HEK293 (cell line): ENCODE measurements at regions not wholly inside any gene's neighbourhood (a gene's known extent, or its start where the extent isn't known, plus 50 kb on each side); places are given as distances from the start of the nearest gene placed in this dataset.

ENCODE experiments used
- CTCF ChIA-PET: fragments of 350-600 bp; formaldehyde crosslinking; extraction: SDS; loops from one replicate; lab custom pipeline; 2021; ENCODE audit warnings: antibody characterized with exemption; lab: Yijun Ruan, JAX
- POLR2A ChIA-PET: fragments of 300-600 bp; formaldehyde crosslinking; extraction: SDS; loops from one replicate; lab custom pipeline; 2020; ENCODE audit warnings: antibody characterized with exemption, inconsistent platforms; lab: Yijun Ruan, JAX
- H3K27ac ChIP-seq: fragments of 200-500 bp; sonication (Bioruptor generic); 2 replicates; pipeline ENCODE4 v1.5.1; 2014; ENCODE audit warnings: low read depth, low read length, control low read depth, inconsistent platforms; ENCODE audit errors: extremely low read depth
- H3K36me3 ChIP-seq, 2 experiments: fragments of 200-500 bp in 1 of 2; sonication (Bioruptor generic) in 1 of 2; 1 replicate in 1 of 2; 2 replicates in 1 of 2; pipeline ENCODE4 v1.5.1; 2014 to 2017; ENCODE audit warnings: inconsistent platforms in 2 of 2, low read length in 2 of 2; ENCODE audit not compliant: control insufficient read depth in 2 of 2, insufficient read depth in 1 of 2
- H3K4me1 ChIP-seq: fragments of 200-500 bp; sonication (Bioruptor generic); 2 replicates; pipeline ENCODE4 v1.5.1; 2014; ENCODE audit warnings: mild to moderate bottlenecking, low read length, inconsistent platforms; ENCODE audit not compliant: control insufficient read depth, insufficient read depth
- H3K4me3 ChIP-seq: 2 replicates; pipeline ENCODE4 v1.5.1; 2011; ENCODE audit warnings: low read depth, mild to moderate bottlenecking, control low read depth, low read length, moderate library complexity
- H3K9me3 ChIP-seq: fragments of 200-500 bp; sonication (Bioruptor generic); 2 replicates; pipeline ENCODE4 v1.5.1; 2014; ENCODE audit warnings: low read depth, low read length, inconsistent platforms; ENCODE audit not compliant: control insufficient read depth, insufficient read depth
- IKZF3 ChIP-seq: fragments of 450-650 bp; IDR thresholded peaks from 2 replicates; pipeline ENCODE4 v1.5.0; 2018; ENCODE audit warnings: missing biosample characterization, mild to moderate bottlenecking, missing genetic modification characterization, moderate library complexity
- MEIS1 ChIP-seq: sonication (generic); formaldehyde crosslinking; IDR thresholded peaks from 2 replicates; pipeline ENCODE4 v1.8.1; 2022; ENCODE audit warnings: missing genetic modification reagents, mild to moderate bottlenecking, borderline replicate concordance
- ZBTB21 ChIP-seq: fragments of 450-650 bp; formaldehyde crosslinking; IDR thresholded peaks from 2 replicates; pipeline ENCODE4 v1.5.1; 2017; ENCODE audit warnings: missing biosample characterization, missing genetic modification characterization
- ZFHX2 ChIP-seq: fragments of 450-650 bp; formaldehyde crosslinking; conservative IDR thresholded peaks from 2 replicates; pipeline ENCODE4 v1.5.1; 2016; ENCODE audit warnings: missing biosample characterization, missing genetic modification characterization
- ZNF112 ChIP-seq: fragments of 450-650 bp; formaldehyde crosslinking; IDR thresholded peaks from 2 replicates; pipeline ENCODE4 v1.5.0; 2017; ENCODE audit warnings: missing biosample characterization, missing genetic modification characterization
- ZNF169 ChIP-seq: fragments of 450-650 bp; formaldehyde crosslinking; IDR thresholded peaks from 2 replicates; pipeline ENCODE4 v1.5.1; 2016; ENCODE audit warnings: missing biosample characterization, missing genetic modification characterization
- ZNF266 ChIP-seq: fragments of 450-650 bp; formaldehyde crosslinking; IDR thresholded peaks from 2 replicates; pipeline ENCODE4 v1.5.1; 2016; ENCODE audit warnings: missing biosample characterization, missing genetic modification characterization, low read depth
- ZNF394 ChIP-seq: fragments of 450-650 bp; formaldehyde crosslinking; IDR thresholded peaks from 2 replicates; pipeline ENCODE4 v1.5.1; 2016; ENCODE audit warnings: missing biosample characterization, missing genetic modification characterization, mild to moderate bottlenecking, moderate library complexity, borderline replicate concordance
- ZNF416 ChIP-seq: fragments of 450-650 bp; formaldehyde crosslinking; IDR thresholded peaks from 2 replicates; pipeline ENCODE4 v1.5.1; 2016; ENCODE audit warnings: missing biosample characterization, missing genetic modification characterization
- ZNF473 ChIP-seq: fragments of 450-650 bp; formaldehyde crosslinking; IDR thresholded peaks from 2 replicates; pipeline ENCODE4 v1.5.1; 2017; ENCODE audit warnings: missing biosample characterization, missing genetic modification characterization
- ZNF514 ChIP-seq: fragments of 450-650 bp; formaldehyde crosslinking; IDR thresholded peaks from 2 replicates; pipeline ENCODE4 v1.5.1; 2016; ENCODE audit warnings: missing biosample characterization, missing genetic modification characterization
- ZNF596 ChIP-seq: fragments of 450-650 bp; IDR thresholded peaks from 2 replicates; pipeline ENCODE4 v1.5.0; 2018; ENCODE audit warnings: missing biosample characterization, mild to moderate bottlenecking, missing genetic modification characterization, moderate library complexity
- ZNF600 ChIP-seq: fragments of 450-650 bp; formaldehyde crosslinking; IDR thresholded peaks from 2 replicates; pipeline ENCODE4 v1.5.1; 2016; ENCODE audit warnings: missing biosample characterization, missing genetic modification characterization
- ZNF624 ChIP-seq: fragments of 450-650 bp; formaldehyde crosslinking; IDR thresholded peaks from 2 replicates; pipeline ENCODE4 v1.5.1; 2017; ENCODE audit warnings: missing biosample characterization, missing genetic modification characterization
- ZNF837 ChIP-seq: fragments of 450-650 bp; formaldehyde crosslinking; IDR thresholded peaks from 2 replicates; pipeline ENCODE4 v1.5.1; 2016; ENCODE audit warnings: missing biosample characterization, missing genetic modification characterization
- ZNF843 ChIP-seq: fragments of 450-650 bp; formaldehyde crosslinking; IDR thresholded peaks from 2 replicates; pipeline ENCODE4 v1.5.1; 2016; ENCODE audit warnings: missing biosample characterization, missing genetic modification characterization
- TF ChIP-seq, protein P1 (sequence below): fragments of 450-650 bp; formaldehyde crosslinking; IDR thresholded peaks from 2 replicates; pipeline ENCODE4 v1.5.1; 2016; ENCODE audit warnings: missing biosample characterization, missing genetic modification characterization
- TF ChIP-seq, protein P2 (sequence below): fragments of 450-650 bp; formaldehyde crosslinking; IDR thresholded peaks from 2 replicates; pipeline ENCODE4 v1.5.1; 2017; ENCODE audit warnings: missing biosample characterization, missing genetic modification characterization
- TF ChIP-seq, protein P3 (sequence below): fragments of 450-650 bp; formaldehyde crosslinking; IDR thresholded peaks from 2 replicates; pipeline ENCODE4 v1.5.1; 2016; ENCODE audit warnings: missing biosample characterization, missing genetic modification characterization
- TF ChIP-seq, protein P4 (sequence below): fragments of 450-650 bp; formaldehyde crosslinking; IDR thresholded peaks from 2 replicates; pipeline ENCODE4 v1.5.1; 2016; ENCODE audit warnings: missing biosample characterization, missing genetic modification characterization
- TF ChIP-seq, protein P5 (sequence below): sonication (generic); formaldehyde crosslinking; IDR thresholded peaks from 2 replicates; pipeline ENCODE4 v1.8.1; 2022; ENCODE audit warnings: mild to moderate bottlenecking, moderate library complexity, missing genetic modification reagents

DNA sequence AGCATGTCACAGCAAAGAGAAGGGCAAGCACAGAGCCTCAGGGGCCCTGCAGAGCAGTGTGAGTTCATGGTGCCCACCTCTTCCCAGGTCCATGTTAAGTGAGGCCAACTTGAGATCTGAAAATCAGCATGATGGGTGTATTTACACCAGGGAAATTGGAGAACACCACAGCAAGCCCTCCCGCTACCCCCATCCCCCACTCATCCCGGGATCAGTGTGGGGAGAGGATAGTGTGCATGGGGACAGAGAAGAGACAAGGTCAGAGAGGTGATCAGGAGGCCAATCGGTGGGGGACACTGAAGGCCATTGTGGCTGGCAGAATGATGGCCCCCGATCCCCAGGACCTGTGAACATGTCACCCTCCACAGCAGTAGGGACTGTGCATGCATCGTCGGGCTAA lies 54.7 kb downstream of the PTGR3 start:
- Histone ChIP-seq H3K4me3 (no peak overlapping the region), H3K36me3 (no peaks in the 10 kb centered on the region), H3K9me3 (no peaks in the 10 kb centered on the region; the same call in 1 of the 2 replicates), H3K4me1 (no peaks in the 10 kb centered on the region), H3K27ac (no peak overlapping the region)
- ChIA-PET CTCF (no interaction called here), POLR2A (no interaction called here)
- 0 out of 2 replicates have a peak, but pooled peaks have one; percentile 14 for TF ChIP-seq ZNF112 (tag by site-specific recombination)
- no peak for TF ChIP-seq ZNF514 (tag by site-specific recombination)

DNA sequence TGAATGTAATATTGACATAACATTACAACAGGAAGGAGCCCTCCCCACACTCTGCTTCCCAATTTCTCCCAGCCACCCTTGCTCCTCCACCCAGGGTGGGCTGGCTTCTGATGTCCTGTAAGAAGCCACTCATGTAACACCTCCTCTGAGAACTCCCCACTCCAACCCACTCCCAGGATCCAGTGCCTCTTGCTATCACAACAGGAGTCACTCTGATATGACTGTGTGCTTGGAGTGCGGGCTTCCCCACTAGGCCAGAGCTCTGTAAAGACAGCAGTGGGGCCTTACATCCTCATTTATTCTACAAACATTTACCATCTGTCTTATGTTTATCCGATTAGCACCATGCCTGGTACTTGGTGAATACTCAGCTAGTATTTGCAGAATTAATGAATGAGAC lies 65.1 kb downstream of the PTGR3 start:
- Histone ChIP-seq H3K4me3 (no peak overlapping the region), H3K4me1 (no peaks in the 10 kb centered on the region), H3K9me3 (no peaks in the 10 kb centered on the region; the same call in 1 of the 2 replicates), H3K36me3 (no peaks in the 10 kb centered on the region), H3K27ac (no peak overlapping the region)
- POLR2A ChIA-PET, result no interaction called here
- TF ChIP-seq MEIS1 (CRISPR knock-in tag), result no peak
- TF ChIP-seq, protein P1, sequence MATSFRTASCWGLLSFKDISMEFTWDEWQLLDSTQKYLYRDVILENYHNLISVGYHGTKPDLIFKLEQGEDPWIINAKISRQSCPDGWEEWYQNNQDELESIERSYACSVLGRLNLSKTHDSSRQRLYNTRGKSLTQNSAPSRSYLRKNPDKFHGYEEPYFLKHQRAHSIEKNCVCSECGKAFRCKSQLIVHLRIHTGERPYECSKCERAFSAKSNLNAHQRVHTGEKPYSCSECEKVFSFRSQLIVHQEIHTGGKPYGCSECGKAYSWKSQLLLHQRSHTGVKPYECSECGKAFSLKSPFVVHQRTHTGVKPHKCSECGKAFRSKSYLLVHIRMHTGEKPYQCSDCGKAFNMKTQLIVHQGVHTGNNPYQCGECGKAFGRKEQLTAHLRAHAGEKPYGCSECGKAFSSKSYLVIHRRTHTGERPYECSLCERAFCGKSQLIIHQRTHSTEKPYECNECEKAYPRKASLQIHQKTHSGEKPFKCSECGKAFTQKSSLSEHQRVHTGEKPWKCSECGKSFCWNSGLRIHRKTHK (tag by site-specific recombination), result no peak
- no peak for TF ChIP-seq ZNF416 (tag by site-specific recombination)
- TF ChIP-seq ZNF843, result no peak
- TF ChIP-seq, protein P2, sequence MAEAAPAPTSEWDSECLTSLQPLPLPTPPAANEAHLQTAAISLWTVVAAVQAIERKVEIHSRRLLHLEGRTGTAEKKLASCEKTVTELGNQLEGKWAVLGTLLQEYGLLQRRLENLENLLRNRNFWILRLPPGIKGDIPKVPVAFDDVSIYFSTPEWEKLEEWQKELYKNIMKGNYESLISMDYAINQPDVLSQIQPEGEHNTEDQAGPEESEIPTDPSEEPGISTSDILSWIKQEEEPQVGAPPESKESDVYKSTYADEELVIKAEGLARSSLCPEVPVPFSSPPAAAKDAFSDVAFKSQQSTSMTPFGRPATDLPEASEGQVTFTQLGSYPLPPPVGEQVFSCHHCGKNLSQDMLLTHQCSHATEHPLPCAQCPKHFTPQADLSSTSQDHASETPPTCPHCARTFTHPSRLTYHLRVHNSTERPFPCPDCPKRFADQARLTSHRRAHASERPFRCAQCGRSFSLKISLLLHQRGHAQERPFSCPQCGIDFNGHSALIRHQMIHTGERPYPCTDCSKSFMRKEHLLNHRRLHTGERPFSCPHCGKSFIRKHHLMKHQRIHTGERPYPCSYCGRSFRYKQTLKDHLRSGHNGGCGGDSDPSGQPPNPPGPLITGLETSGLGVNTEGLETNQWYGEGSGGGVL (tag by site-specific recombination), result no peak
- TF ChIP-seq, protein P3, sequence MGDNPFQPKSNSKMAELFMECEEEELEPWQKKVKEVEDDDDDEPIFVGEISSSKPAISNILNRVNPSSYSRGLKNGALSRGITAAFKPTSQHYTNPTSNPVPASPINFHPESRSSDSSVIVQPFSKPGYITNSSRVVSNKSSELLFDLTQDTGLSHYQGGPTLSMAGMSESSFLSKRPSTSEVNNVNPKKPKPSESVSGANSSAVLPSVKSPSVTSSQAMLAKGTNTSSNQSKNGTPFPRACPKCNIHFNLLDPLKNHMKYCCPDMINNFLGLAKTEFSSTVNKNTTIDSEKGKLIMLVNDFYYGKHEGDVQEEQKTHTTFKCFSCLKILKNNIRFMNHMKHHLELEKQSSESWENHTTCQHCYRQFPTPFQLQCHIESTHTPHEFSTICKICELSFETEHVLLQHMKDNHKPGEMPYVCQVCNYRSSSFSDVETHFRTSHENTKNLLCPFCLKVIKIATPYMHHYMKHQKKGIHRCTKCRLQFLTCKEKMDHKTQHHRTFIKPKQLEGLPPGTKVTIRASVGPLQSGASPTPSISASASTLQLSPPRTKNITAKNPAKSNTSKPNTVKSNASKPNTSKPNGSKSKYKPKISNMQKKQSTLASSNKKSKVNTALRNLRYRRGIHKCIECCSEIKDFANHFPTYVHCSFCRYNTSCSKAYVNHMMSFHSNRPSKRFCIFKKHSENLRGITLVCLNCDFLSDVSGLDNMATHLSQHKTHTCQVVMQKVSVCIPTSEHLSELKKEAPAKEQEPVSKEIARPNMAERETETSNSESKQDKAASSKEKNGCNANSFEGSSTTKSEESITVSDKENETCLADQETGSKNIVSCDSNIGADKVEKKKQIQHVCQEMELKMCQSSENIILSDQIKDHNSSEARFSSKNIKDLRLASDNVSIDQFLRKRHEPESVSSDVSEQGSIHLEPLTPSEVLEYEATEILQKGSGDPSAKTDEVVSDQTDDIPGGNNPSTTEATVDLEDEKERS (tag by site-specific recombination), result no peak
- no peak for TF ChIP-seq ZFHX2 (tag by site-specific recombination)
- no peak for TF ChIP-seq ZNF596
- CTCF ChIA-PET, result interaction anchor here (0.7 kb wide), 1 partner anchor 592 kb away, joined by 3 read pairs; no protein-coding TSS in a partner anchor

DNA sequence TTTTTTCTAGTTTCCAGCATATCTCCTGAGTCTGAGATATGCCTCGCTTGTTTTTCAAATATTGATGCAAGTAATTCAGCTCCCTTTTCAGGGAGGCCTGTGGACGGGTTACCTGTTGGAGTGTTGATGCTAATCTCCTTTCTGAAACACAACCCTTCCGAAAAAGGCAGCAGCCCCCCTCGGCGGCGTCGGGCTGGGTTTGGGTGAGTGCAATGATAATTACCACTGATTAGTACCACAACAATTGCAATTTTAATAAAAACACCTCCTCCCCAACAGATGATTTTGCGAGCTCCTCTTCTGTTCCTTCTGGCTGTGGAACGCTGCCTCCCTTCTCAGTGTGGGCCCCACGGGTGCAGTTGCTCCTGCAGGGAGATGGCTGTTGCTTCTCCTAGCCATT lies 66.3 kb downstream of the PTGR3 start:
- Histone ChIP-seq H3K36me3 (no peaks in the 10 kb centered on the region), H3K4me1 (no peaks in the 10 kb centered on the region), H3K27ac (no peak overlapping the region), H3K9me3 (no peaks in the 10 kb centered on the region; the same call in 1 of the 2 replicates), H3K4me3 (no peak overlapping the region)
- ChIA-PET CTCF (interaction anchor here (0.6 kb wide), 1 partner anchor 825 kb away, joined by 3 read pairs; no protein-coding TSS in a partner anchor), POLR2A (no interaction called here)
- TF ChIP-seq ZNF600 (tag by site-specific recombination) (no peak), ZNF394 (tag by site-specific recombination) (no peak), ZNF169 (tag by site-specific recombination) (no peak), ZNF624 (tag by site-specific recombination) (no peak), ZNF266 (tag by site-specific recombination) (no peak), ZNF473 (tag by site-specific recombination) (no peak), ZNF837 (tag by site-specific recombination) (no peak), IKZF3 (no peak), MEIS1 (CRISPR knock-in tag) (no peak), ZBTB21 (tag by site-specific recombination) (no peak)
- TF ChIP-seq, protein P4, sequence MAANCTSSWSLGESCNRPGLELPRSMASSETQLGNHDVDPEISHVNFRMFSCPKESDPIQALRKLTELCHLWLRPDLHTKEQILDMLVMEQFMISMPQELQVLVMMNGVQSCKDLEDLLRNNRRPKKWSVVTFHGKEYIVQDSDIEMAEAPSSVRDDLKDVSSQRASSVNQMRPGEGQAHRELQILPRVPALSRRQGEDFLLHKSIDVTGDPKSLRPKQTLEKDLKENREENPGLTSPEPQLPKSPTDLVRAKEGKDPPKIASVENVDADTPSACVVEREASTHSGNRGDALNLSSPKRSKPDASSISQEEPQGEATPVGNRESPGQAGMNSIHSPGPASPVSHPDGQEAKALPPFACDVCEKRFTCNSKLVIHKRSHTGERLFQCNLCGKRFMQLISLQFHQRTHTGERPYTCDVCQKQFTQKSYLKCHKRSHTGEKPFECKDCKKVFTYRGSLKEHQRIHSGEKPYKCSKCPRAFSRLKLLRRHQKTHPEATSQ (tag by site-specific recombination), result no peak
- TF ChIP-seq, protein P5, sequence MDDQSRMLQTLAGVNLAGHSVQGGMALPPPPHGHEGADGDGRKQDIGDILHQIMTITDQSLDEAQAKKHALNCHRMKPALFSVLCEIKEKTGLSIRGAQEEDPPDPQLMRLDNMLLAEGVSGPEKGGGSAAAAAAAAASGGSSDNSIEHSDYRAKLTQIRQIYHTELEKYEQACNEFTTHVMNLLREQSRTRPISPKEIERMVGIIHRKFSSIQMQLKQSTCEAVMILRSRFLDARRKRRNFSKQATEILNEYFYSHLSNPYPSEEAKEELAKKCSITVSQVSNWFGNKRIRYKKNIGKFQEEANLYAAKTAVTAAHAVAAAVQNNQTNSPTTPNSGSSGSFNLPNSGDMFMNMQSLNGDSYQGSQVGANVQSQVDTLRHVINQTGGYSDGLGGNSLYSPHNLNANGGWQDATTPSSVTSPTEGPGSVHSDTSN, result no peak
